ENCODE measurements at regions not wholly inside any gene's neighbourhood (a gene's known extent, or its start where the extent isn't known, plus 50 kb on each side); places are given as distances from the start of the nearest gene placed in this dataset.

GRCh38 chr11:27285761-27286160, 77.3 kb downstream of the CCDC34 start:
- TF ChIP-seq CTCF (IDR thresholded peaks at IDR 0.05) = no peak
- TF ChIP-seq POLR2A (IDR thresholded peaks at IDR 0.05) = no peak
